ENCODE measurements at regions not wholly inside any gene's neighbourhood (a gene's known extent, or its start where the extent isn't known, plus 50 kb on each side); places are given as distances from the start of the nearest gene placed in this dataset.

DNA sequence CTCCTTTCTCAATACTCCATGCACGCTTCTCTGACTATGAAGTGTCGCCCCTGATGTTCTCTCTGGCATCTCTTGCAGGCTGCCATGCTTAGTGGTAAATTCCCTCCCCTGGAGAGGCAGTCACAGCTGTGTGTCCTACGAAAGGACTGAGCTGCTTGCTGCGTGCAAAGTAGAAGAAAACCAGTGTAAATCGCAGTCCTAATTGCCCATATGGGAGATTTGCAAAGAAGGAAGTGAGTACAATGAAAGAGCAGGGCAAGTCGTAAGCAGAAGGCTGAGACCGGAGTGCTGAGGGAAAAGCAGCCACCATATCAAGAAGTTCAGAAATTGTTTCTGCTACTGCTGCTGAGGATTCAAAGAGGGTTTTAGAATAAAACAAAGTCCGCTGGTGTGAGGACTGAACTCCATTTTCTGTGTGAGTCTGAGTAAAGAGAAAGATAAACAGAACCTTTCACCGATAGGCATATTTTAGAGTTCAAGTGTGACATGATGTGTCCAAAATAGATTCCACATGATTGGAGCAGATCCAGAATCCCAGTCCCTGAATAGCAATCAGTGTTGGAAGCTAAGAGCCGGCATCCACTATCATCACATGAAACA lies 507.8 kb upstream of the MPDZ start:
- H3K27ac ChIP-seq (ENCODE audit: low read depth, low read length, poor library complexity, severe bottlenecking) = no peak overlapping the region
- no peak overlapping the region for H3K4me3 ChIP-seq (ENCODE audit: low read depth, low read length, poor library complexity, severe bottlenecking)
- H3K36me3 ChIP-seq (ENCODE audit: insufficient read depth, low read length) = no peaks in the 10 kb centered on the region
- POLR2A ChIA-PET = interaction anchor here (0.8 kb wide), 1 partner anchor 9 kb away, joined by 4 read pairs; no protein-coding TSS in a partner anchor
- H2AFZ ChIP-seq (ENCODE audit: low read length) = no peak overlapping the region
- no peaks in the 10 kb centered on the region for H3K79me2 ChIP-seq (ENCODE audit: insufficient read depth, low read depth, low read length)
- H3K4me2 ChIP-seq (ENCODE audit: low read length) = no peak overlapping the region
- intact Hi-C loops (cut with micrococcal nuclease; ENCODE audit: unreplicated experiment) = no loop called here
- DNase-seq (ENCODE audit: low spot score) = no peak
- TF ChIP-seq, protein P1, sequence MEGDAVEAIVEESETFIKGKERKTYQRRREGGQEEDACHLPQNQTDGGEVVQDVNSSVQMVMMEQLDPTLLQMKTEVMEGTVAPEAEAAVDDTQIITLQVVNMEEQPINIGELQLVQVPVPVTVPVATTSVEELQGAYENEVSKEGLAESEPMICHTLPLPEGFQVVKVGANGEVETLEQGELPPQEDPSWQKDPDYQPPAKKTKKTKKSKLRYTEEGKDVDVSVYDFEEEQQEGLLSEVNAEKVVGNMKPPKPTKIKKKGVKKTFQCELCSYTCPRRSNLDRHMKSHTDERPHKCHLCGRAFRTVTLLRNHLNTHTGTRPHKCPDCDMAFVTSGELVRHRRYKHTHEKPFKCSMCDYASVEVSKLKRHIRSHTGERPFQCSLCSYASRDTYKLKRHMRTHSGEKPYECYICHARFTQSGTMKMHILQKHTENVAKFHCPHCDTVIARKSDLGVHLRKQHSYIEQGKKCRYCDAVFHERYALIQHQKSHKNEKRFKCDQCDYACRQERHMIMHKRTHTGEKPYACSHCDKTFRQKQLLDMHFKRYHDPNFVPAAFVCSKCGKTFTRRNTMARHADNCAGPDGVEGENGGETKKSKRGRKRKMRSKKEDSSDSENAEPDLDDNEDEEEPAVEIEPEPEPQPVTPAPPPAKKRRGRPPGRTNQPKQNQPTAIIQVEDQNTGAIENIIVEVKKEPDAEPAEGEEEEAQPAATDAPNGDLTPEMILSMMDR (conservative IDR thresholded peaks at IDR 0.05; ENCODE audit: low read length) = no peak
- no peak for TF ChIP-seq EZH2phosphoT487 (IDR thresholded peaks at IDR 0.05; ENCODE audit: borderline replicate concordance, low read depth, low read length)
- H3K4me1 ChIP-seq (ENCODE audit: insufficient read depth, low read length, poor library complexity, severe bottlenecking) = no peaks in the 10 kb centered on the region
- no peaks in the 10 kb centered on the region for H3K9me3 ChIP-seq (ENCODE audit: low read length)
- H3K9me2 ChIP-seq (ENCODE audit: insufficient read depth, low read length) = no peaks in the 10 kb centered on the region
- BruUV-seq (replicated peaks) = no TSS peak
- H4K20me1 ChIP-seq (ENCODE audit: insufficient read depth, low read length) = no peaks in the 10 kb centered on the region
- CTCF ChIA-PET (ENCODE audit: unreplicated experiment) = no interaction called here

DNA sequence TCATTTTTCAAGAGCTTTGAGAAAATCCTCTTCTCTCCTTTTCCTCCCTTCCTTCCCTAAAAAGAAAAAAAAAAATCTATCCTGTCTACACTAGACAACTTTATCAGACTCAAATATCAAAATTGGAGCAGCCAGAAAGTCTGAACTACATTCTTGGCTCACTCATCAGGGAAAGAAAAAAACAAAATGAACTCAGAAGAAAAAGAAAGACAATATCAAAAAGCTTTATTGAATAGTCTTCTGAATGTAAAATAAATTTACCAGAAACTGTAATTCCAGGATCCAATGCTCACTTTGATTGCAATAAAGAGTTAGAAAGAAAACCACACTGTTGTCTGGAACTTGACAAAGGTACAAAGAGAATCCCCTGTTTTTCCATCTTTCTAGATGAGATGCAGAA lies 507.2 kb upstream of the MPDZ start:
- Histone ChIP-seq H3K4me1 (ENCODE audit: insufficient read depth, low read length, poor library complexity, severe bottlenecking) (no peaks in the 10 kb centered on the region), H3K9me3 (ENCODE audit: low read length) (no peaks in the 10 kb centered on the region), H3K36me3 (ENCODE audit: insufficient read depth, low read length) (no peaks in the 10 kb centered on the region), H4K20me1 (ENCODE audit: insufficient read depth, low read length) (no peaks in the 10 kb centered on the region), H3K4me2 (ENCODE audit: low read length) (no peak overlapping the region), H3K4me3 (ENCODE audit: low read depth, low read length, poor library complexity, severe bottlenecking) (no peak overlapping the region), H2AFZ (ENCODE audit: low read length) (no peak overlapping the region), H3K9me2 (ENCODE audit: insufficient read depth, low read length) (no peaks in the 10 kb centered on the region), H3K79me2 (ENCODE audit: insufficient read depth, low read depth, low read length) (no peaks in the 10 kb centered on the region), H3K27ac (ENCODE audit: low read depth, low read length, poor library complexity, severe bottlenecking) (no peak overlapping the region)
- DNase-seq (ENCODE audit: low spot score) = no peak
- CTCF ChIA-PET (ENCODE audit: unreplicated experiment) = no interaction called here
- no TSS peak for BruUV-seq (replicated peaks)
- intact Hi-C loops (cut with micrococcal nuclease; ENCODE audit: unreplicated experiment) = no loop called here
- POLR2A ChIA-PET = no interaction called here
- TF ChIP-seq, protein P1 (conservative IDR thresholded peaks at IDR 0.05; ENCODE audit: low read length) = no peak

DNA sequence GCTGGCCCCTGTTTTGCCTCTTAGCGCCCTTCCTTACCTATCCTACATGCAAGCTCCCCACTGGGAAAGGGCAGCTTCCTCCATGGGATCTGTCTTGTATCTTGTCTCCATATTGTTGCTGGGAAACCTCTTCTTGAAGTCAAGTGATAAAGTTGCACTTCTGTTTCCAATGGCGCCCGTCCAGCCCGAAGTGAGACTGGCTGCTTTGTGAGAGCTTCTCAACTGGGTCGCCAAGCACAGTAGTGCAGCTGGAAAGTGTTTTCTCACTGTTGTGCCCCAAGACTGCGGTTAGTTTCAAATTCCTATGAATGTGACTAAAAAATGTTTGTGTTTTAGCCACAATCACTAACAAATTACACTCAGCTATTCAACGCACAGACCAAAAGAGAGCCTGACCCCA lies 506.6 kb upstream of the MPDZ start:
- H3K4me2 ChIP-seq (ENCODE audit: low read length) = no peak overlapping the region
- no peaks in the 10 kb centered on the region for H4K20me1 ChIP-seq (ENCODE audit: insufficient read depth, low read length)
- H3K4me3 ChIP-seq (ENCODE audit: low read depth, low read length, poor library complexity, severe bottlenecking) = no peak overlapping the region
- no peaks in the 10 kb centered on the region for H3K36me3 ChIP-seq (ENCODE audit: insufficient read depth, low read length)
- H3K9me3 ChIP-seq (ENCODE audit: low read length) = no peaks in the 10 kb centered on the region
- H3K4me1 ChIP-seq (ENCODE audit: insufficient read depth, low read length, poor library complexity, severe bottlenecking) = no peaks in the 10 kb centered on the region
- intact Hi-C loops (cut with micrococcal nuclease; ENCODE audit: unreplicated experiment) = no loop called here
- no peak overlapping the region for H3K27ac ChIP-seq (ENCODE audit: low read depth, low read length, poor library complexity, severe bottlenecking)
- no peaks in the 10 kb centered on the region for H3K79me2 ChIP-seq (ENCODE audit: insufficient read depth, low read depth, low read length)
- BruUV-seq (replicated peaks) = no TSS peak
- CTCF ChIA-PET (ENCODE audit: unreplicated experiment) = no interaction called here
- no peak overlapping the region for H2AFZ ChIP-seq (ENCODE audit: low read length)
- no peaks in the 10 kb centered on the region for H3K9me2 ChIP-seq (ENCODE audit: insufficient read depth, low read length)
- no peak for DNase-seq (ENCODE audit: low spot score)
- no peak for TF ChIP-seq EZH2phosphoT487 (IDR thresholded peaks at IDR 0.05; ENCODE audit: borderline replicate concordance, low read depth, low read length)
- TF ChIP-seq, protein P1 (conservative IDR thresholded peaks at IDR 0.05; ENCODE audit: low read length) = no peak
- POLR2A ChIA-PET = no interaction called here

Measured in OCI-LY7 (cell line).